ENCODE measurements at regions not wholly inside any gene's neighbourhood (a gene's known extent, or its start where the extent isn't known, plus 50 kb on each side); places are given as distances from the start of the nearest gene placed in this dataset.

- intact Hi-C loops (cut with DNase I): no loop called here
- H3K36me3 ChIP-seq: no peaks in the 10 kb centered on the region
- no peaks in the 10 kb centered on the region for H3K4me1 ChIP-seq
- no peak for DNase-seq (ENCODE audit: extremely low spot score in 2 of 2)
- TF ChIP-seq POLR2AphosphoS5 (IDR thresholded peaks at IDR 0.05; ENCODE audit: insufficient read depth in 1 of 2, low read depth in 1 of 2) (no peak), POLR2A (IDR thresholded peaks at IDR 0.05) (no peak)
- TF ChIP-seq, protein P1, sequence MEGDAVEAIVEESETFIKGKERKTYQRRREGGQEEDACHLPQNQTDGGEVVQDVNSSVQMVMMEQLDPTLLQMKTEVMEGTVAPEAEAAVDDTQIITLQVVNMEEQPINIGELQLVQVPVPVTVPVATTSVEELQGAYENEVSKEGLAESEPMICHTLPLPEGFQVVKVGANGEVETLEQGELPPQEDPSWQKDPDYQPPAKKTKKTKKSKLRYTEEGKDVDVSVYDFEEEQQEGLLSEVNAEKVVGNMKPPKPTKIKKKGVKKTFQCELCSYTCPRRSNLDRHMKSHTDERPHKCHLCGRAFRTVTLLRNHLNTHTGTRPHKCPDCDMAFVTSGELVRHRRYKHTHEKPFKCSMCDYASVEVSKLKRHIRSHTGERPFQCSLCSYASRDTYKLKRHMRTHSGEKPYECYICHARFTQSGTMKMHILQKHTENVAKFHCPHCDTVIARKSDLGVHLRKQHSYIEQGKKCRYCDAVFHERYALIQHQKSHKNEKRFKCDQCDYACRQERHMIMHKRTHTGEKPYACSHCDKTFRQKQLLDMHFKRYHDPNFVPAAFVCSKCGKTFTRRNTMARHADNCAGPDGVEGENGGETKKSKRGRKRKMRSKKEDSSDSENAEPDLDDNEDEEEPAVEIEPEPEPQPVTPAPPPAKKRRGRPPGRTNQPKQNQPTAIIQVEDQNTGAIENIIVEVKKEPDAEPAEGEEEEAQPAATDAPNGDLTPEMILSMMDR (IDR thresholded peaks at IDR 0.05): no peak
- H3K27me3 ChIP-seq: no peaks in the 10 kb centered on the region
- H3K27ac ChIP-seq: no peak overlapping the region
- H3K9me3 ChIP-seq: no peaks in the 10 kb centered on the region
- H3K4me3 ChIP-seq: no peak overlapping the region
Measured at GRCh38 chr4:89358935-89359638, 51.5 kb upstream of the GPRIN3 start.

GRCh38 chr4:89357787-89358186 lies 50.2 kb upstream of the GPRIN3 start:
- Histone ChIP-seq H3K27me3 (no peaks in the 10 kb centered on the region), H3K9me3 (no peaks in the 10 kb centered on the region), H3K36me3 (no peaks in the 10 kb centered on the region), H3K4me3 (no peak overlapping the region), H3K4me1 (no peaks in the 10 kb centered on the region), H3K27ac (no peak overlapping the region)
- no peak for DNase-seq (ENCODE audit: extremely low spot score in 2 of 2)
- intact Hi-C loops (cut with DNase I): no loop called here
- TF ChIP-seq, protein P1 (IDR thresholded peaks at IDR 0.05): no peak
- no peak for TF ChIP-seq POLR2A (IDR thresholded peaks at IDR 0.05)
- TF ChIP-seq POLR2AphosphoS5 (IDR thresholded peaks at IDR 0.05; ENCODE audit: insufficient read depth in 1 of 2, low read depth in 1 of 2): no peak

Measured in vagina (tissue), 2 donors.